HepG2 (cell line): ENCODE measurements at regions not wholly inside any gene's neighbourhood (a gene's known extent, or its start where the extent isn't known, plus 50 kb on each side); places are given as distances from the start of the nearest gene placed in this dataset.

ENCODE experiments used
- ATAC-seq: fragments of 200-7000 bp; cut with Tn5 transposase; 3 replicates; pipeline ENCODE4 v1.9.1; 2020; ENCODE audit warnings: mild to moderate bottlenecking, moderate library complexity
- BruUV-seq: library from RNA; stranded (reverse); fragments of 400-500 nt; replicated peaks from 2 replicates; lab custom pipeline; 2021; lab: Mats Ljungman, UMichigan
- CTCF ChIA-PET: fragments of 300-600 bp; formaldehyde crosslinking; extraction: SDS; loops from one replicate; lab custom pipeline; 2021; ENCODE audit warnings: low total read pairs, inconsistent platforms, low intra/inter-chr PET ratio; lab: Yijun Ruan, JAX
- POLR2A ChIA-PET: fragments of 350-600 bp; sonication (Branson Sonifier 250); formaldehyde crosslinking; loops from one replicate; lab custom pipeline; 2020; ENCODE audit warnings: antibody characterized with exemption, inconsistent platforms; lab: Yijun Ruan, JAX
- DNase-seq: peaks from one replicate; pipeline ENCODE4 v3.0.0-alpha.2; 2015; ENCODE audit warnings: low spot score
- FAIRE-seq: peaks from 3 replicates; lab custom pipeline; 2011; peaks lifted over from hg19 to GRCh38; lab: Jason Lieb, UNC
- H2AFZ ChIP-seq: one replicate; pipeline ENCODE4 v1.6.1; 2011; ENCODE audit warnings: low read length, inconsistent platforms
- H3K27ac ChIP-seq: fragments of 300-600 bp; 3 replicates; pipeline ENCODE4 v1.8.0; 2011; ENCODE audit warnings: mixed run types, mild to moderate bottlenecking, mixed read lengths, low read length, inconsistent platforms; ENCODE audit not compliant: insufficient read depth; ENCODE audit errors: extremely low read length
- H3K27me3 ChIP-seq, 2 experiments: fragments of 200-600 bp in 1 of 2; 2 replicates in 1 of 2; 3 replicates in 1 of 2; pipeline versions ENCODE4 v1.6.0 to v1.8.0; 2011; ENCODE audit warnings: low read length in 2 of 2, mild to moderate bottlenecking in 2 of 2, moderate library complexity in 2 of 2, inconsistent platforms in 1 of 2; ENCODE audit not compliant: insufficient read depth in 2 of 2, control insufficient read depth in 1 of 2
- H3K36me3 ChIP-seq, 2 experiments: fragments of 200-600 bp in 1 of 2; replicated peaks in 1 of 2; 2 replicates in 1 of 2; 3 replicates in 1 of 2; pipeline versions ENCODE4 v1.5.1 to v1.8.0; 2011; ENCODE audit warnings: low read length in 2 of 2, inconsistent platforms in 1 of 2; ENCODE audit not compliant: insufficient read depth in 2 of 2, control insufficient read depth in 1 of 2
- H3K4me1 ChIP-seq: 2 replicates; pipeline ENCODE4 v1.5.1; 2012; ENCODE audit warnings: low read length, inconsistent platforms; ENCODE audit not compliant: insufficient read depth
- H3K4me2 ChIP-seq: 2 replicates; pipeline ENCODE4 v1.6.0; 2011; ENCODE audit warnings: low read depth, low read length, inconsistent platforms
- H3K4me3 ChIP-seq, 3 experiments: fragments of 200-600 bp in 1 of 3; sonication (generic), shearing (Covaris generic) in 1 of 3; replicated peaks in 1 of 3; 2 replicates each; pipeline ENCODE4 v1.5.1; 2011 to 2016; ENCODE audit warnings: low read length in 3 of 3, inconsistent platforms in 2 of 3, low read depth in 2 of 3, mild to moderate bottlenecking in 2 of 3, control low read depth in 1 of 3, mixed read lengths in 1 of 3; ENCODE audit not compliant: insufficient read depth in 1 of 3
- H3K79me2 ChIP-seq: one replicate; pipeline ENCODE4 v1.6.1; 2011; ENCODE audit warnings: low read length, inconsistent platforms; ENCODE audit not compliant: insufficient read depth
- H3K9ac ChIP-seq: 2 replicates; pipeline ENCODE4 v1.6.0; 2011; ENCODE audit warnings: mild to moderate bottlenecking, low read depth, low read length, inconsistent platforms; ENCODE audit not compliant: insufficient read depth
- H3K9me3 ChIP-seq: 2 replicates; pipeline ENCODE4 v1.5.1; 2012; ENCODE audit warnings: mild to moderate bottlenecking, low read length
- H4K20me1 ChIP-seq: 2 replicates; pipeline ENCODE4 v1.6.0; 2011; ENCODE audit warnings: inconsistent platforms, mild to moderate bottlenecking, low read length, moderate library complexity; ENCODE audit not compliant: insufficient read depth
- CHD4 ChIP-seq: fragments of 200-600 bp; sonication (generic); IDR thresholded peaks from 2 replicates; pipeline ENCODE4 v1.7.0; 2017; ENCODE audit warnings: mild to moderate bottlenecking, low read length, borderline replicate concordance
- ELK4 ChIP-seq: sonication (generic); formaldehyde crosslinking; IDR thresholded peaks from 2 replicates; pipeline ENCODE4 v1.9.0; 2021; ENCODE audit warnings: missing genetic modification reagents, borderline replicate concordance
- GFI1 ChIP-seq: sonication (generic); formaldehyde crosslinking; IDR thresholded peaks from 2 replicates; pipeline ENCODE4 v1.5.0; 2020; ENCODE audit warnings: missing genetic modification reagents, mild to moderate bottlenecking, borderline replicate concordance
- NFRKB ChIP-seq: fragments of 450-650 bp; IDR thresholded peaks from 2 replicates; pipeline ENCODE4 v1.6.1; 2017
- RAD21 ChIP-seq: fragments of 450-650 bp; formaldehyde crosslinking; IDR thresholded peaks from 2 replicates; pipeline ENCODE4 v1.5.0; 2020; ENCODE audit warnings: mild to moderate bottlenecking
- RBAK ChIP-seq: sonication (generic); formaldehyde crosslinking; IDR thresholded peaks from 2 replicates; pipeline ENCODE4 v1.5.1; 2020; ENCODE audit warnings: mild to moderate bottlenecking, missing genetic modification reagents
- SKI ChIP-seq: fragments of 450-650 bp; IDR thresholded peaks from one replicate; pipeline ENCODE4 v1.6.1; 2018; ENCODE audit warnings: mild to moderate bottlenecking; ENCODE audit not compliant: partially characterized antibody
- SRSF9 ChIP-seq: fragments of 200-400 bp; formaldehyde crosslinking; IDR thresholded peaks from 2 replicates; pipeline ENCODE4 v1.6.1; 2018; ENCODE audit warnings: borderline replicate concordance, mild to moderate bottlenecking, low read depth, low read length; ENCODE audit not compliant: insufficient read depth, poor library complexity, severe bottlenecking
- SSRP1 ChIP-seq: IDR thresholded peaks from 2 replicates; pipeline ENCODE4 v1.6.1; 2016; ENCODE audit warnings: control low read depth
- ZBTB2 ChIP-seq: sonication (generic); formaldehyde crosslinking; IDR thresholded peaks from 2 replicates; pipeline ENCODE4 v1.8.0; 2022; ENCODE audit warnings: low read depth, missing genetic modification reagents
- ZNF24 ChIP-seq: fragments of 450-650 bp; IDR thresholded peaks from 2 replicates; pipeline ENCODE4 v1.6.1; 2017; ENCODE audit warnings: antibody characterized with exemption, mild to moderate bottlenecking
- ZNF251 ChIP-seq: sonication (generic); formaldehyde crosslinking; IDR thresholded peaks from 2 replicates; pipeline ENCODE4 v1.9.0; 2021; ENCODE audit warnings: mild to moderate bottlenecking, missing genetic modification reagents
- ZNF572 ChIP-seq: sonication (generic); formaldehyde crosslinking; IDR thresholded peaks from 2 replicates; pipeline ENCODE4 v1.5.1; 2020; ENCODE audit warnings: mild to moderate bottlenecking, missing genetic modification reagents
- ZNF577 ChIP-seq: sonication (generic); formaldehyde crosslinking; IDR thresholded peaks from 2 replicates; pipeline ENCODE4 v1.4.0; 2020; ENCODE audit warnings: mild to moderate bottlenecking, low read depth, missing genetic modification reagents, borderline replicate concordance
- ZNF616 ChIP-seq: sonication (generic); formaldehyde crosslinking; IDR thresholded peaks from 2 replicates; pipeline ENCODE4 v1.5.0; 2020; ENCODE audit warnings: low read depth, mild to moderate bottlenecking, missing genetic modification reagents
- ZNF672 ChIP-seq: sonication (generic); formaldehyde crosslinking; IDR thresholded peaks from 2 replicates; pipeline ENCODE4 v1.8.1; 2022; ENCODE audit warnings: missing genetic modification reagents
- ZNF678 ChIP-seq: sonication (generic); formaldehyde crosslinking; IDR thresholded peaks from 2 replicates; pipeline ENCODE4 v1.4.0; 2020; ENCODE audit warnings: mild to moderate bottlenecking, missing genetic modification reagents
- ZNF746 ChIP-seq: sonication (generic); formaldehyde crosslinking; IDR thresholded peaks from 2 replicates; pipeline ENCODE4 v1.8.0; 2022; ENCODE audit warnings: mild to moderate bottlenecking, missing genetic modification reagents
- WGBS: methylation state at CpG from one replicate; pipeline ENCODE4 v1.1.6; 2017; ENCODE audit warnings: low lambda C conversion rate; 5-methylcytosine and 5-hydroxymethylcytosine counted together
- in situ Hi-C: cut with HindIII; loops from 2 replicates; pipeline ENCODE4 v1.10.0; 2017; ENCODE audit warnings: low pct_unique_long_range_greater_than_20kb; ENCODE audit not compliant: extremely low pct_ligation_motif_present
- intact Hi-C: fragments of 100-400 bp; cut with micrococcal nuclease; formaldehyde crosslinking; loops from one replicate; pipeline ENCODE4 v1.10.0; 2022; ENCODE audit not compliant: unreplicated experiment
- TF ChIP-seq, protein P1 (sequence below): sonication (generic); formaldehyde crosslinking; IDR thresholded peaks from 2 replicates; pipeline ENCODE4 v1.8.1; 2023; ENCODE audit warnings: mild to moderate bottlenecking, missing genetic modification reagents, borderline replicate concordance

GRCh38 chr6:141472162-141472928, 660.4 kb upstream of the GJE1 start:
- intact Hi-C loops = no loop called here
- ATAC-seq (no peak), DNase-seq (no peak), FAIRE-seq (no peak)
- H3K27me3 ChIP-seq = no peaks in the 10 kb centered on the region
- TF ChIP-seq ZNF746 (no peak), ZNF577 (CRISPR knock-in tag) (no peak), SKI (no peak), ZNF572 (CRISPR knock-in tag) (no peak), GFI1 (CRISPR knock-in tag) (no peak), ZNF24 (no peak), ELK4 (CRISPR knock-in tag) (no peak), NFRKB (no peak), ZNF251 (CRISPR knock-in tag) (no peak), SSRP1 (CRISPR knock-in tag) (no peak), ZBTB2 (CRISPR knock-in tag) (no peak), ZNF678 (CRISPR knock-in tag) (no peak), RAD21 (CRISPR knock-in tag) (no peak), RBAK (no peak), SRSF9 (no peak), ZNF672 (CRISPR knock-in tag) (no peak), CHD4 (no peak), ZNF616 (CRISPR knock-in tag) (no peak)
- TF ChIP-seq, protein P1, sequence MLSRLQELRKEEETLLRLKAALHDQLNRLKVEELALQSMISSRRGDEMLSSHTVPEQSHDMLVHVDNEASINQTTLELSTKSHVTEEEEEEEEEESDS = no peak
- no peaks in the 10 kb centered on the region for H3K4me1 ChIP-seq
- POLR2A ChIA-PET = no interaction called here
- 3% methylated on average over 2 of the region's 2 CpGs for WGBS
- no peak overlapping the region for H3K4me3 ChIP-seq
- in situ Hi-C loops = no loop called here
- no peaks in the 10 kb centered on the region for H3K36me3 ChIP-seq
- CTCF ChIA-PET = no interaction called here
- H2AFZ ChIP-seq = no peak overlapping the region
- no peaks in the 10 kb centered on the region for H4K20me1 ChIP-seq
- H3K79me2 ChIP-seq = no peaks in the 10 kb centered on the region
- no peaks in the 10 kb centered on the region for H3K9me3 ChIP-seq
- no TSS peak for BruUV-seq
- H3K27ac ChIP-seq = no peak overlapping the region
- H3K4me2 ChIP-seq = no peak overlapping the region
- H3K9ac ChIP-seq = no peak overlapping the region
